ENCODE measurements at regions not wholly inside any gene's neighbourhood (a gene's known extent, or its start where the extent isn't known, plus 50 kb on each side); places are given as distances from the start of the nearest gene placed in this dataset.

GRCh38 chr13:63081400-63082014 is 1665.9 kb upstream of the PCDH20 start:
- no peak for TF ChIP-seq CTCF (IDR thresholded peaks at IDR 0.05)
- no peak for TF ChIP-seq POLR2A (IDR thresholded peaks at IDR 0.05)
